NCI-H2081 (cell line): ENCODE measurements at regions not wholly inside any gene's neighbourhood (a gene's known extent, or its start where the extent isn't known, plus 50 kb on each side); places are given as distances from the start of the nearest gene placed in this dataset.

ENCODE experiments used
- DNase-seq, 2 experiments: peaks; one replicate each; lab custom pipeline; 2025; lab: John Stamatoyannopoulos, UW

DNA sequence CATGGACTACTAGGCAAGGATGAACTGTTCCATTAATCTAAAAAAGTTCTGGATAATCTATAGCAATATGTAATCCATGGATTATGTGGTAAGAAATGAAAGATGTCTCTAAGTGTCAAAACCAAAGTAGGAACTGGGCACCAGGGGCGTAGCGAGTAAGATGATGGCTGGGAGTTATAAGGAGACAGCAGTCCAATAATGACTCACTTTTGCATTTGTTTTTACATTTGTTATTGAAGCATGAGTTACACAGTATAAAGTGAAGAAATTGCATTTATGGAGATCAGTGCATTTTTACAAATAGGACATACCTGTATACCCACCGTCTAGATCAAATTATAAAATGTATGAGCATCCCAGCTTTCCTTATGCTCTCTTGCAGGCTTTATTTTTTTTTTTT is 878.5 kb upstream of the MAP3K7 start:
- DNase-seq = no peak

DNA sequence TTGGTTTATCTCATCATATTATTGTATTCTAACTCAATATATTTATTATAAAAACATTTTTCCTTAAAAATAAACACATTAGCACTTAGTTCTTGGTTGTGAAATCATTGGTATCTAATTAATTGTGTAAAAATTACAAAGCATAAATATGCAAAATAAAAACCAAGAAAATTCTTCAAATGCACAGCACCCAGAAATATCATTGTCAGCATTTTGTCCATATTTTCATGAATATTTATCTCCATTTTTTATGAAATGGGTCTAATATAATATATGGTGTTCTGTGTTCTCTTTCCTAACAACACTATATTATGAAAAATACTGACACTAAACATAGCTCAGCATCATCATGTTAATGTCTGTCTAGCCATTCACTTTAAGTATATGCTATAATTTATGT is 877.8 kb upstream of the MAP3K7 start:
- DNase-seq = no peak

DNA sequence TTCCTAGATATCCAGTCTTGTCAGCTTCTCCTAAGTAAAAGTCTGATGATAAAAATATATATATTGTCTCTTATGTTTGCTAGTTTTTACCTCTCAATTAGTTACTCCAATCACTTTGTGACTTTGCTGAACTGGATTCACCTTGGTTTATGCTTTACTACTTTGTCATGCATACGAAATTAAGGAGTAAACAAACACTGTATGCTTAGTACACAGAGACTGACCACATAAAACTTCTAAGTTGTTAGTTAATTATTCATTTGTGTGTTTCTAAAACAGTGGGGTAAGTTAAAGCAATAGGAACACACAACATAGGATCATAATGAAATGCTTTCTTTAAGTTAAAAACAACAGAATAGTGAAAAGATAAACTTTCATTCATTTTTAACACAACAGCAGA is 877.3 kb upstream of the MAP3K7 start:
- DNase-seq = no peak

DNA sequence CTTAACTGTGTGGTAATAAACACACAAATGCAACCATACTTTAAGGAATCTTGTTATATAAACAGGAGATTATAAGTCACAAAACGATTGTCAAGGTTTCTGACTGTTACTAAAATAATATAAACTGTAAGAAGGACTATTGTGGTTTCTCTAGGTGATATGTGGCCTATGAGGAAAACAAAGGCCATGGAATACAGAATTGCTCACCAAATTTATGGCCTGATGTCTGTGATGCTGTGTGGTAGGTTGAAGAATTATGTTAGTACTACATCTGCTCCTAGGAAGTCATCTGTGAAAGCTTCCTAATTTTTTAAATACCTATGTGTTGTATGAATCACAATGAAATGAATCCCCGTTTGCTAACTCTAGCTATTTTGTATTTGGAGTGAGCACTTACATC is 875.4 kb upstream of the MAP3K7 start:
- no peak for DNase-seq

DNA sequence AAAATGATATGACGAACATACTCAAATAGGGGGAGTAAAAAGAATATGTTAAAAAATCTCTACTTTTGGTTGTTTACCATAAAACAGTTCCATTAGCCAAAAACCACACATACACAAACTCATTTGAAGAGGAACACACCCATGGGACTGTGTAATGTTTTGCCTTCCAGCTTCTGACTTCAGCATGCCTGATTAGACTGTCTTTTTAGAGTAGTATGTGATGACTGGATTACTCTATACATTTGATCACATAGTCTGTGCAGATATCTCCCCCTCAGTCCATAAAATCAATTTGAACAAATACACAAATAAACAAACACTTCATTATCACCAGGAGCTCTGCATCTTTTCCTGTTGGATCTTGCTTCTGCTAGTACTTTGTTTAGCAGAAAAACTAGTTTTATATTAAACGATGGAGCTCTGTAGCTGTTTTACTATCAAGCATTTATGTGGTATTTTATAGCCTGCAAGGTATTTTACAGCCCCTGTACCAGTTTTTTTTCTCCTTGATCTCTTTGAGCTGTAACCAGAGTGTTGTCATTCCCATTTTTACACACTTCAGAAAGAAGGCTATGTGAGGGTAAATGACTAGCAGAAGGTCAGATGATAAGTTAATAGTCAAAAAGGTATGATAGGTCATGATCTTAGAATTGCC is 866.5 kb upstream of the MAP3K7 start:
- DNase-seq = no peak

DNA sequence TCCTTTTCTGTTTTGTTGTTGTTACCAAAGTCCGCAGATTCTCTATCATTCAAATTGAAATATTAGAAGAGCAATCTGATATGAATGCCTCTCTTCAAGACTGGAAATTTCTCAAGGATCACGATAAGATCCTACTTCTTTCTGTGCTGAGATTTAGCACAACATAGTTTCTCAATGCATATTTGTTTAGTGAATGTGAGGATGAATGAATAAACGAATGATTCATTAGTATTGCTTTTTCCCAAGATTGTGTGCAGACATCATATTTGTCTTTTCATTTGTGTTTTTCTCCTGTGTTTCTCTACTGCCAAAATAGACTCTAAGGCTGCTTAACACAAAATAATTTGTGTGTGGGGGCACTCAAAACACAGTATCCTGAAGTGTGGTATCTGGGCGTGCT is 862.7 kb upstream of the MAP3K7 start:
- no peak for DNase-seq

DNA sequence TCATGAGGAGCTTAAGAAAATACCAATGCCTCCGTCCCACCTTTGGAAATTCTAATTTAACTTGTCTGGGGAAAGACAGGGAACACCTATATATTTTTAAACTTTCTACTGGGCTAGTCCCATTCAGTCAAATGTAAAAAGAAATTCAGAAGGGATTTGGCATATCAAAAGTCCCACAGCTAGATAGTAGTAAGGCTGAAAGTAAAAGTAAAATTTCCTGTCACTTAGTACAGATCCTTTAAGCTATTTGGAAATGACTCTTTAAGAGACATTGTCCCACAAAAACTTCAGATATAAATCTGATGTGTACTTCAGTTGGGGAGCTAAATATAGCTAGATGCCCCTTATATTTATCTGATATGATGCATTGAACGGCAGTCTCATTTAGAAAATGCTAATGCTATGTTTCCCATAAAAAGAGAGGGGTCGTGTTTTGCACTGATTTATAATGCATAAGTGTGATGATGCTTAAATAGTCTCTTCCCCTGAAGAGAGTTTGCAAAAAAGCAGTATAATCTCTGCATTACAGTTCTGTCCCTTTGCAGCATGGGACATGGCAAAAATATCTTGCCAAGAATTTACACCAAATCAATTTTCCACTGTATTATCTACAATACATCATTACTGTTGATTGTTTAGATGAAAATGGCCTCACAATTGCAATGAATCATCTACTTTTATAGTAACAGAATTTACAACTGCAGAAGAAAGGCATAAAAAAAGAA is 860.8 kb upstream of the MAP3K7 start:
- DNase-seq = no peak

DNA sequence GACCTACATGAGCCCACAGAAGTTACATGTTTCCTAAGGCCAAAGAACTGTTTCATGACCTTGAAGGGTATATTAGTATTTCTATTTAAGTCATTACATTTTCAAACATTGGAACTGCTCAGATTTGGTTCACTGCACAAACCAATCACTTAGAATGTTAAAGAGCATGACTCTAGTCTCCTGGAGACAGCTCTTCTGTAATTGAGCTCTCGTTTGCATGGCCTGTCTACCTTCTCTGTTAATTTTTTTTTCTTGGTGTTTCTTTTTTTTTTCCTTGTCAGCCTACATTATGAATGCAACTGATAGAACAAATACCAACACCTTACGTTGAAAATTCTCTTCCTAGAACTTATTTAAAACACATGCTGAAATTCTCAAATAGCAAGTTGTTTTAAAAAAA is 860.2 kb upstream of the MAP3K7 start:
- no peak for DNase-seq

DNA sequence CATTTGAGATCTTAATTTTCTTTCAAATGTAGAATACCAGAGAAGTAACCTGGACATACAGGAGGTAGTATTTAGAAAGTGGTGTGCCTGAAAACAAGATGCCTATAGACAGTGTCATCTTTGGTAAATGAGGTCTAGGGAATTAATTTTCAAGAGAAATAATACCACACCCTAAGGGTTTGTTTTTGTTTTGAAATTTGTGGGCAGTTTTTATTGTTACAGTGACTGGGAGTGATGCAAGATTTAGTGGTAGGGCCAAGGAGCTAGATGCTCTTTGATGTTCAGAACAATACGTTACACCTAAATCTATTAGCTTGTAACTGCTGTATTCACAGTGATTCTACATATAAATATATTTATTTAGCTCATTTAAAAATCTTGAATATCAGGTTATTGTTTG is 856.5 kb upstream of the MAP3K7 start:
- DNase-seq = no peak

DNA sequence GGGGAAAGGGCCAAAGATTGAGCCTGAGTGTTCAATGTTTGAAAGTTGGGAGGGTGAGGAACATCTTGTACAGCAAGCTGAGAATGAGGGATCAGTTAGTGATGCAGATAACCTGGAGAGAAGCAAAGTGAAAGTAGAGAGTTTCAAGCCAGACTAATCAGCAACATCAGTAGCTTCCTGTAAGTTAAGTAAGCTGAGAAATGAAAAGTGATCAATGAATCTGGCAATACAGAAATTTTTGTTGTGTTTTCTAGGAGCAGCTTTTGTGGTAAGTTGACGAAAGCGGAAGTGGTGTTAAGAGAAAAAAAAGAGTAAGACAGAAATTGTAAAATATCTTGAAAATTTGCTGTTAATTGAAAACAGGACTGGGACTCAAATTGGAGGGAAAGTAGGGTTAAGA is 855.5 kb upstream of the MAP3K7 start:
- no peak for DNase-seq

DNA sequence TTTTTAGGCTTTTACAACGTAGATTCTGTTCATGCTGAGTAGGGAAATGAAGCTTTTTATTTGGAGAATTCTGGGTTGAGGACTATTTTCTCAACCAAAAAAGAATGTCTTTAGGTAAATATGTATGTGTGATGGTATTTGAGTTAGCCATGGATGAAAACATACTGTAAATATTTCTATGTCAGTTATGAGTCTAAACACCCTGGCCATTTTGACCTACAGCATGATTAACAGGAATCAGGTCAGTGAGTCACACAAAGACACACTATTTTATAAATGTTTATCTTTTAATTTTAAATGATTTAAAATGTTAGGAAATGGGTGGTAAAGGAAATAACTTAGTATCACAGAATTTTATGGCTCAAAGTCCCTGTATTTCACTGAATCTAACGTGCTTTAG is 851.7 kb upstream of the MAP3K7 start:
- no peak for DNase-seq

DNA sequence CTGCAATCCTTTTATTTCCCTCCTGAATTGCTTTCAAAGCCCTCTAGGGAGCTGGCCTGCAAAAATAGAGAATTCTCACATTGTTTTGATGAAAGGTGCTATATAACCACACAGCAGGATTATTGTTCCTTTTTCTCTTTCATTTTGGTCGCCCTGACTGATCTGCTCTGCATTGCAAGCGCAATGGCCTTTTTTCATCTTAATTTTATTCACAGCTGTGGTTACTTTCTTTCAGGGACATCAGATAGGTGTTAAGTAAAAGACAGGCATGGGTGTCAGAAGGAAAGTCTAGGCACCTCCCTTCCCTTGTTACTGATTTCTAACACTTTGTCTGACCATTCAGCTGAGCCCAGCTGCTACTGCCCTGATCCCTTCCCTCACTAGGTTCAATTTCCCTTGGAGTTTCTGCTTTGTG is 850.5 kb upstream of the MAP3K7 start:
- DNase-seq = no peak

DNA sequence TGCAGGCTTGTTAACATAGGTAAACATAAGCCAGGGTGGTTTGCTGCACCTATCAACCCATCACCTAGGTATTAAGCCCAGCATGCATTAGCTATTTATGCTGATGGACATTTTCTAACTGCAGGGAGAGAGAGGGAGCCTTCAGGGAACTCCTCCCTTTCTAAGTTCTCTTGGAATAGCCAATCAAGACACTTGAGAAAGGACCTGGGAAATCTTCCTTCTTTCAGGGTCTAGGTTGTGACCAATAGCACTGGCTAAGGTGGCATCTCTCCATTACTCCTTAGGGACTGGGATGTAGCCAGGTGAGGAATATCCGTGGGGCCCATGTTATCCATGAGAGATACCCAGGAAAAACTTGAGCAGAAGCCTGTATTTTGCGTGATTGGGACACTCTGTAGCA is 849.6 kb upstream of the MAP3K7 start:
- DNase-seq = no peak

DNA sequence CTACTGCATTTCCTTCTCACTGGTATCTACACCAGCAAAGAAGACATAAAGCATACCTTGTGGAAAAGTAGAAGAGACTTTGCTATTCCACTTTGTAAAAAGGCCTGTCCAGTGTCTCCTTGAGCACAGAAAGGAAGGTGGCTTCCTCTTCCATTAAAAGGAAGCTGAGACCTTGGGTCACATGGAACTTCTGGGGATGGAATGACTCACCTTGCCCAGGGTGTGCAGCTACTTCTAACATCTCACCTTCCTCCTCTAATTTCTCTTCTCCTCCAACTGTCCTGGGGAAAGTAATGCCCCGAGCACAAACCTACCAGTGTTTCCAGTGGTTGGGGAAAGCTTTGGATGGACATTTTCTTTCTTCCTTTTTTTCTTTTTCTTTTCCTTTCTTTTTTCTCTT is 848.8 kb upstream of the MAP3K7 start:
- DNase-seq = no peak

DNA sequence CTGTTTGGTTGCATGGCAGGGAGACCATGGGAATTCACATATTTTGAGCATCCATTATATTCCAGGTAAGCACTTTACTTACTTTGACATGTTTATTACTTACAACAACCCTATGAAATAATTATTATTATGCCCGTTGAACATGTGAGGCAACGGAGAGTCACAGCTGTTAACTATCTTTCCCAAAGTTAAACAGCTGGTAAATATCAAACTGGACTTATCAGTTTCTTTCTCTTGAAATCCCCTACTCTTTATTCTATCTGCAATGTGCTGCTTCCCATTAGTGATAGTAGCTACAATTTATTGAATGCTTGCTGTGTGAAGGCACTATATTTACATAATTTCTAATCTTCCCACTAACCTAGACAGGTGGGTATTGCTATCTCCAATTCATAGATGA is 847.7 kb upstream of the MAP3K7 start:
- no peak for DNase-seq

DNA sequence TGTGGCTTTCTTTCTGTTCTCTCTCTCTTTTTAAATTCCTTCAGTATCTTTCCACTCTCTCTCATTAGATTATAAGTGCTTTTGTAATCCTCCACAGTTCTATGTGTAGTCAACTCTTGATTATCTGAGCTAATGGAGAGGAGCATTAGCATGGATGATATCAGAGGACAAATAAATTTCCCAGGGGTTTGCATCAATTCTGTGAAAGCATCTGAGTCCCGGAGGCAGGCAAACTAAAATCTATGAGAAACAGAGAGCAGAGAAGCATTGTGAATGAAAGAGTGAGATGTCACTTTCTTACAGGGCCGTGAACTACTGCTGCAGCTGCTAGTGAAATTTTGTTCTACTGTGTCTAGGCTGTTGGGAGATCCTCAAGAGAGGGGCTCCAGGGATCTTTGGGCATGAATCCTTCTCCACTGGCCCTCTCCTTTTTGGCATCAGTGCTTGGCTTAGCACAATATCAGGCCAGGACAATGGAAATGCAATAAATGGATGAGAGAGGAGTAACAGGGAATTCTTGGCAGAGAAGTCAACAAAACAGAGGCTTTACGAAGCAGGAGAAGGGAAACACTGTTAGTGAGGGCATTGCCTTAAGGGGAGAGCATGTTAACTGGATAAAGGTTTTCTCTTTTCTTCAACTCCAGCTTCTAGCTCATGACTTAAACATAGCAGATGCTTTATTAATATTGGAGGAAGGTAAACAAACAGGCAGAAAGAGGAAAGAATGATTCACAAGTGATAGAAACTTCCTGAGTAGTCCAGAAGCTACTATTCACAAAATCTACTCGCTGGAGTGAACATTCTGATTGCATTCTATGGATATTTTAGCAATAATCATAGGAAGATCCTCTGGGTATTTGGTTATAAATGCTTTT is 847.0 kb upstream of the MAP3K7 start:
- no peak for DNase-seq

DNA sequence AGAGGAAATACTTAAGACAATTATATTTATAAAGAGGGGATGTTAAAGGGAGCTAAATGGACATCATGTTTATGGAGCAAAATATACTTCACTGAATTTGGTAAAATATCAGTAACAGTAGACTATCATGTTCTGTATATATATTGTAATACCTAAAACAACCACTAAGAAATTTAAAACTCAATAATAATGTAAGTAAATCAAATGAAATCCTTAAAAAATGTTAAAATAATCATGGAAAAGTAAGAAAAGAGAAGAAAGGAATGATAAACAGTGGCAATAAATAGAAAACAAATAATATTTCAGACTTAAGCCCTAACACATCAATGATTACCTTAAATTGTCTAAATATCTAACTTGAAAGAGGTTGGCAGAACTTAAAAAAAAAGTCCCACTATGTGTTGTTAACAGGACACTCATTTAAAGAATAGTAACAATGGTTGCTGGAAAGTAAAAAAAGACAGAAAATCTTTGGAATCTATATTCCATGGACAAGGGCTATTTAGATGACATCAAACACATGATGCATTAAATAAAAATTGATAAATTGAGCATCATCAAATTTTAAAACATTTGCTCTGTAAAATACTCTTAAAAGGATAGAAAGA is 842.2 kb upstream of the MAP3K7 start:
- no peak for DNase-seq

DNA sequence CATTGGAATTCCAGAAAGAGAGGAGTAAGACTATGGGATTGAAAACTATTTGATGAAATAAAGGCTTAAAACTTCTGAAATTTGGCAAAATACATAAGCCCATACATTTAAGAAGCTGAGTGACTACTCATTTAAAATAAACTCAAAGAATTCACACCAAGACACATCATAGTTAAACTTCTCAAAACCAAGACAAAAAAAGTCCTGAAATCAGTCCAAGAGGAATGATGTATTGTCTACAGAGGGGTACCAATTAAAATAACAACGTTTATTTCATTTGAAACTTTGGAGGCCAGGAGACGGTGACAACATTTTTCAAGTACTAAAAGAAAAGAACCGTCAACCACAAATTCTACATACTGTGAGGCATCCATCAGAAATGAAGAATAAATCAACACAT is 841.4 kb upstream of the MAP3K7 start:
- DNase-seq = no peak

DNA sequence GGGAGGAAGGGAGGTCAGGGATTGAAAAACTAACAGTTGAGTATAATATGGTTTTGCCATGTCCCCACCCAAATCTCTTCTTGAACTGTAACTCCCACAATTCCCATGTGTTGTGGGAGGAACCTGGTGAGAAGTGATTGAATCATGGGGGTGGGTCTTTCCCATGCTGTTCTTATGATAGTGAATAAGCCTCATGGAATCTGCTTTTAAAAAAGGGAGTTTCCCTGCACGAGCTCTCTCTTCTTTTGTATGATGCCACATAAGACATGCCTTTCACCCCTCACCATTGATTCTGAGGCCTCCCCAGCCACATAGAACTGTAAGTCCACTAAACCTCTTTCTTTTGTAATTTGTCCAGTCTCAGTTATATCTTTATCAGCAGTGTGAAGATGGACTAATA is 833.4 kb upstream of the MAP3K7 start:
- no peak for DNase-seq

DNA sequence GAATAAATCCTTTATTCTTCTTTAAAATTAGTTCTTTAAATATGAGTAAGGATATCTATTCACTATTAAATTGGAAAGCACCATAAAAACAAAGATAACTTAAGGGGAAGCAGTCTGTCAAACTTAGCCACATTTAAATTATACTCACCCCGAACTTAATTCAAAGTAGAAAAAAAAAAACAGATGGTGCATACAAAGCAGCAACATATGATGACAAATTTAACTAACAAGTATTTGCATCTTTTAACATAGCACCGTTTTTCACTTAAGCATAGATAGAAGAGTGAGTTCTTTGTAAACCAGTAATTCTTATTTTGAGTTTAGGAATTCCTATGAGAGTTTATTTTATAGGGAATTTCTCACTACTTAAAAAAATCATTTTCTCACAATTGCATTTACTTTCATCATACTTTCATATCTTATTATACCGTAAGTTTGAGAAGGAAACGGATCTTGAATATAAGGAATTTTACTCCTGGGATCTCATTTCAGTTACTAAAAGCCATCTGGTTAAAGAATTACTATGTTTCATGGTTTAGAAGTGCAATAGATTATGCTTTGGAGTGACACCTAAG is 828.2 kb upstream of the MAP3K7 start:
- DNase-seq = no peak

DNA sequence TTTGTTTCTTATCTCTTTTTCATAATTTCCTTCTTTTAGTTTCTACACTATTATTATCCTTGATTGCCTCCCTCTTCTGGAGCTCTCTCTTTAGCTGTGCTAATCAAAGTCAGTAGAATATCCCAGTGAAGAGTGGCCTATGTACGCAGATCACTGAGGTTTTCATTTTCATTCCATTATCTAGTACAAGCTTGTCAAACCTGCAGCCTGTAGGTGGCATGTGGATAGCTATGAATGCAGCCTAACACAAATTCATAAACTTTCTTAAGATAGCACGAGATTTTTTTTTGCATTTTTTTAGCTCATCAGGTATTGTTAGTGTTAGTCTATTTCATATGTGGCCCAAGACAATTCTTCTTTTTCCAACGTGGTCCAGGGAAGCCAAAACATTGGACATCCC is 825.7 kb upstream of the MAP3K7 start:
- no peak for DNase-seq

DNA sequence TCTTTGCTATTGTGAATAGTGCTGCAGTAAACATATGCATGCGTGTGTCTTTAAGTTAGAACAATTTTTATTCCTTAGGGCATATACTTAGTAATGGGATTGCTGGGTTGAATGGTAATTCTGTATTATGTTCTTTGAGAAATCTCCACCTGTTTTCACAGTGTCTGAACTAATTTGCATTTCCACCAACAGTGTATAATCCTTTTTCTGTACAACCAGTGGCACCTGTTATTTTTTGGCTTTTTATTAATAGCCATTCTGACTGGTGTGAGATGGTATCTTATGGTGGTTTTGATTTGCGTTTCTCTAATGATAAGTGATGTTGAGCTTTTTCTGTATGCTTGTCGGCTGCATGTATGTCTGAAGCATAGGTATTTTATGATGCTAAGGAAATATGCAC is 820.8 kb upstream of the MAP3K7 start:
- DNase-seq = no peak
